ENCODE measurements at regions not wholly inside any gene's neighbourhood (a gene's known extent, or its start where the extent isn't known, plus 50 kb on each side); places are given as distances from the start of the nearest gene placed in this dataset.

- TF ChIP-seq SP1 (IDR thresholded peaks at IDR 0.05) (no peak), ZNF384 (IDR thresholded peaks at IDR 0.05) (no peak), BHLHE40 (IDR thresholded peaks at IDR 0.05; ENCODE audit: borderline replicate concordance) (no peak), FOXM1 (IDR thresholded peaks at IDR 0.05; ENCODE audit: borderline replicate concordance) (no peak), FOXA1 (IDR thresholded peaks at IDR 0.05) (no peak), NFRKB (IDR thresholded peaks at IDR 0.05) (no peak), LEF1 (IDR thresholded peaks at IDR 0.05; ENCODE audit: borderline replicate concordance) (no peak), HDGF (IDR thresholded peaks at IDR 0.05; ENCODE audit: borderline replicate concordance) (no peak), ARNT (IDR thresholded peaks at IDR 0.05) (no peak), FOXK2 (IDR thresholded peaks at IDR 0.05) (no peak), TARDBP (IDR thresholded peaks at IDR 0.05) (no peak), ELF4 (IDR thresholded peaks at IDR 0.05) (no peak)
- TF ChIP-seq, protein P1, sequence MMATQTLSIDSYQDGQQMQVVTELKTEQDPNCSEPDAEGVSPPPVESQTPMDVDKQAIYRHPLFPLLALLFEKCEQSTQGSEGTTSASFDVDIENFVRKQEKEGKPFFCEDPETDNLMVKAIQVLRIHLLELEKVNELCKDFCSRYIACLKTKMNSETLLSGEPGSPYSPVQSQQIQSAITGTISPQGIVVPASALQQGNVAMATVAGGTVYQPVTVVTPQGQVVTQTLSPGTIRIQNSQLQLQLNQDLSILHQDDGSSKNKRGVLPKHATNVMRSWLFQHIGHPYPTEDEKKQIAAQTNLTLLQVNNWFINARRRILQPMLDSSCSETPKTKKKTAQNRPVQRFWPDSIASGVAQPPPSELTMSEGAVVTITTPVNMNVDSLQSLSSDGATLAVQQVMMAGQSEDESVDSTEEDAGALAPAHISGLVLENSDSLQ (IDR thresholded peaks at IDR 0.05): no peak
These were observed 207.7 kb upstream of the DTNBP1 start for GRCh38 chr6:15870333-15871043.

All from HEK293T (cell line).